ENCODE measurements at regions not wholly inside any gene's neighbourhood (a gene's known extent, or its start where the extent isn't known, plus 50 kb on each side); places are given as distances from the start of the nearest gene placed in this dataset.
"Not testable (repeated sequence)": the region's sequence is repeated elsewhere in the genome, so short reads cannot be mapped to it uniquely, and the experiment has no call there.

DNA sequence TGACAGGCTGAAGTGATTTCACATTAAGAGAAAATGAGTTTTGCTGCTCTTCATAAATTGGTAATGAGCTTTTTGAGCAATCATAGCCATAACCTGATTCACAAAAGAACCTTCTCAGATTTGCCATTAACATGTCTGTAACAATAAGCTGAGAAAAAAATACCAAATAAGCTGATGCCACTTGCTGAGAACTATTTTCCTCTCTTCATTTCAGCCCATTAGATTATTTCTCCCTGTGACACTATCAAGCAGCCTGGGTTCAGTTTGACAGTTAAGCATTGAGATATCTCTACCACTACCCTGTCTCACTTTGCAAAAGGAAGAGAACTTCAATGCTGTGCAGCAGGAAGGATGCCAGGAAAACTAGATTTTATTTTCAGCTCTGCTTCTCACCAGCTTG, 673.9 kb downstream of the TRIB2 start:
- TF ChIP-seq, protein P1, sequence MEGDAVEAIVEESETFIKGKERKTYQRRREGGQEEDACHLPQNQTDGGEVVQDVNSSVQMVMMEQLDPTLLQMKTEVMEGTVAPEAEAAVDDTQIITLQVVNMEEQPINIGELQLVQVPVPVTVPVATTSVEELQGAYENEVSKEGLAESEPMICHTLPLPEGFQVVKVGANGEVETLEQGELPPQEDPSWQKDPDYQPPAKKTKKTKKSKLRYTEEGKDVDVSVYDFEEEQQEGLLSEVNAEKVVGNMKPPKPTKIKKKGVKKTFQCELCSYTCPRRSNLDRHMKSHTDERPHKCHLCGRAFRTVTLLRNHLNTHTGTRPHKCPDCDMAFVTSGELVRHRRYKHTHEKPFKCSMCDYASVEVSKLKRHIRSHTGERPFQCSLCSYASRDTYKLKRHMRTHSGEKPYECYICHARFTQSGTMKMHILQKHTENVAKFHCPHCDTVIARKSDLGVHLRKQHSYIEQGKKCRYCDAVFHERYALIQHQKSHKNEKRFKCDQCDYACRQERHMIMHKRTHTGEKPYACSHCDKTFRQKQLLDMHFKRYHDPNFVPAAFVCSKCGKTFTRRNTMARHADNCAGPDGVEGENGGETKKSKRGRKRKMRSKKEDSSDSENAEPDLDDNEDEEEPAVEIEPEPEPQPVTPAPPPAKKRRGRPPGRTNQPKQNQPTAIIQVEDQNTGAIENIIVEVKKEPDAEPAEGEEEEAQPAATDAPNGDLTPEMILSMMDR (IDR thresholded peaks at IDR 0.05; ENCODE audit: low read depth, low read length) = no peak
- no peak overlapping the region for H3K4me3 ChIP-seq (ENCODE audit: low read depth, low read length)

DNA sequence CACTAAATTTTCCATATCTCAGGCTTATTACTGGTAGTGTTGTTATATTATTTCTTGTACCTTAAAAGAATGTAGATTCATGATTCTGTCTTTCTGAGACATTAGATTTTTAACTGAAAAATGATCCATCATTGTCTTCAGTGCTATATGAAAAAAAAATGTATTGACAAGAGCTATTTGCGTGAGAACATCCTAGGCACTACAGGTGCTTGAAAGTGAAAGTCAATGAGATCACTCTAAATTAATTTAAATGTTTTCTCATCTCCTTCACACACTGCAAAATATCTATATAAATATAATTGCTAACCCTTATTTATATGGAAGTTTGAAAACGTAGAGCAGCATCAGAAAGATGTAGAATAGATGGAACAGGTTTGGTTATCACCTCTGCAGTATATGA, 684.6 kb downstream of the TRIB2 start:
- TF ChIP-seq, protein P1 (IDR thresholded peaks at IDR 0.05; ENCODE audit: low read depth, low read length) = no peak

DNA sequence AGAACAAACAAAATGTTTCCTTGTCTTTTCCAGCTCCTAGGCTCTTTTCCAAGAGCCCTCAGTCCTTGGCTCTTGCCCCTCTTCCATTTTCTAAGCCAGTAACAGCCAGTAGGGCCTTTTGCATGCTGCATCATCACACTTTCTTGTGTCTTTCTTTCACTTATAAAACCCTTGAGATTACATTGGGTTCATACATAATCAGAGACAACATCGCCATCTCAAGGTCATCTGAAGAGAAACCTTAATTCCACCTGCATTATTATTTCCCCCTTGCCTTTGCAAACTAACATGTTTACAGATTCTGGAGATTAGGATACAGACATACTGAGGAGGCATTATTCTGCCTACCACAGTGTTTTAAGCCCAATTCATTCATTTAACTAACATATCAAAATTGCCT, 697.3 kb downstream of the TRIB2 start:
- TF ChIP-seq, protein P1 (IDR thresholded peaks at IDR 0.05; ENCODE audit: low read depth, low read length) = no peak
- H3K4me3 ChIP-seq (ENCODE audit: low read depth, low read length) = no peak overlapping the region

More for the DNA sequence above, 684.6 kb downstream of the TRIB2 start:
- H3K4me3 ChIP-seq (ENCODE audit: low read depth, low read length) = no peak overlapping the region

DNA sequence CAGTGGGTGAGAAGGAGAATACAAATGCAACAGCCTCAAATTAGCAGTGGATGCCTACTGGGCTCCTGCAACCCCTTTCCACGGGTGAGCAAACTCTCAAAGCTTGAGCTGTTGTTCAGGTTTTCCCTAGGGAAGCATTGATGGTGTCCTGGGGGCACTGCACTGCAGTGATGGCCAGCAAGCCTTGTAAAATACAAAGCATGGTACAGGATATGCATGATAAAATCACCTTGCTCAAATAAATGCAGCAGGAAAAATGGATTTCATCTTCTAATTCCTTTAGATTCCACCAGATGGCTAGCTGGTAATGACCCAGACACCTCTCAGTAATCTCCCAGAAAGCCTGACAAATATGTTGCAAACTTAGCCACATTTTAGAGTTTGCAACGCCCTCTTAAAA, 698.2 kb downstream of the TRIB2 start:
- no peak overlapping the region for H3K4me3 ChIP-seq (ENCODE audit: low read depth, low read length)
- TF ChIP-seq, protein P1 (IDR thresholded peaks at IDR 0.05; ENCODE audit: low read depth, low read length) = no peak

DNA sequence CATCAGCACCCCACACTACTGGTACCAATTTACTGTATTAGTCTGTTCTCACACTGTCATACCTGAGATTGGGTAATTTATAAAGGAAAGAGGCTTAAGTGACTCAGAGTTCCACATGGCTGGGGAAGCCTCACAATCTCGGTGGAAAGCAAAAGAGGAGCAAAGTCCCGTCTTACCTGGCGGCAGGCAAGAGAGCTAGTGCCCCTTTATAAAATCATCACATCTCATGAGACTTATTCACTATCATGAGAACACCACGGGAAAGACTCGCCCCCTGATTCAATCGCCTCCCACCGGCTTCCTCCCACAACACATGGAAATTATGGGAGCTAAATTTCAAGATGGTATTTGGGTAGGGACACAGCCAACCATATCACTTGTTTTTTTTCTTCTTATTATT, 717.2 kb downstream of the TRIB2 start:
- no peak overlapping the region for H3K4me3 ChIP-seq (ENCODE audit: low read depth, low read length)
- TF ChIP-seq, protein P1 (IDR thresholded peaks at IDR 0.05; ENCODE audit: low read depth, low read length) = no peak

DNA sequence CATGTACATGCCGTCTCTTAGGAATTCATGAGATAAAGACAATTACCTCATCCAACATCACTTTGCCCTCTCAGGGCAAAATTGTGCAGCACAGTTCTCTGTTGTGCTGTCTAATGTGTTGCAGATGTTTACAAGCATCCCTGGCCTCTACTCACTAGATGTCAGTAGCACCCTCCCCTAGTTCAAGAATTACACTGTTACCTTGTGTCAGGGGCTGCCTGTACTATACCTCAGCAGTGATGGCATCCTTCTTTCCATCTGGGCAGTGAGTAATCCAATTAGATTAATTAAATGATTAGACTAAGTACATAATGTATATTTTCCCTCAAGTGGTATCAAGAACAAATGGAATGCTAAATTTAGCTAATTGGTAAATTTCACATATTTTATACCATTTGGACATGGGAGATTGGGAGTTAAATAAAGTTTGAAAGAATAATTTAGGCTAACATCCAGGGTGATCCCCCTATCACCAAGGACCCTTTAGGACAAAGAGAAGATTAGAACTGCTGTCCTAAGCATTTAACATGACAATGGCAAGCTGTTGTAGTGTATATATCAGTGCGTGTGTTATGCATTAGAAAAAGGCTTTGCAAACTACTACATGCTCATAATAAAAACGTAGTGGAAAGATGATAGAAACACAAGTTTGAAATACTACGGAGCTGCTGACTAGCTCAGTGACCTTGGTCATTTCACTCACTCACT, 727.0 kb downstream of the TRIB2 start:
- not testable (repeated sequence) for H3K4me3 ChIP-seq (ENCODE audit: low read depth, low read length)

DNA sequence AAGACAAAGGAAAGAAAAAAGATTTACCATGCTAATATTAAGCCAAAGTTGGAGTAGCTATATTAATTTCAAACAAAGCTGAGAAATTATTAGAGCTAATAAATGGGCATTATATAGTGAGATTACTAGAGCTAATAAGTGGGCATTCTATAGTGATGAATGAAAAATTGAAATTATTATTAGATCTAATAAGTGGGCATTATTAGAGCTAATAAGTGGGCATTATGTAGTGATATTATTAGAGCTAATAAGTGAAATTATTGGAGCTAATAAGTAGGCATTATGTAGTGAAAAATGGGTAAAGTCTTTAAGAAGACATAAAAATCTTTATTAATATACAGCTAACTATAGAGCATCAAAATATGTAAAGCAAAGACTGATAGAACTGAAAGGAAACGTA, 745.7 kb downstream of the TRIB2 start:
- TF ChIP-seq, protein P1 (IDR thresholded peaks at IDR 0.05; ENCODE audit: low read depth, low read length) = no peak

DNA sequence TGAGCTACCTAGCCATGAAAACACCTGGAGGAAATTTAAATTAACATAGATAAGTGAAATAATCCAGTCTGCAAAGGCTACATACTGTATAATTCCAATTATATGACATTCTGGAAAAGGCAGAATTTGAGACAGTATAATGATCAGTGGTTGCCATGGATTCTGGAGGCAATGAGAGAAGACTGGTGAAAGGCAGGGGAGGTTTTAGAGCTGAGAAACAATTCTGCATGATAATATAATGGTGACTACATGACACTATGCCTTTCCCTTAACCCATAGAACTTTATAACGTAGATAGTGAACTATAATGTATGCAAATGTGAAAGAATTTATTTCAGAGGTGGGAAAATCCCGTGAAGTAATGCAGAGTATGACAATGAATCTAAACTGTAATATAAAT, 749.3 kb downstream of the TRIB2 start:
- no peak overlapping the region for H3K4me3 ChIP-seq (ENCODE audit: low read depth, low read length)
- TF ChIP-seq, protein P1 (IDR thresholded peaks at IDR 0.05; ENCODE audit: low read depth, low read length) = no peak

More for the DNA sequence above, 745.7 kb downstream of the TRIB2 start:
- no peak overlapping the region for H3K4me3 ChIP-seq (ENCODE audit: low read depth, low read length)
